Nephron progenitor cell (in vitro differentiated cells): ENCODE measurements at regions not wholly inside any gene's neighbourhood (a gene's known extent, or its start where the extent isn't known, plus 50 kb on each side); places are given as distances from the start of the nearest gene placed in this dataset.
"Not testable (repeated sequence)": the region's sequence is repeated elsewhere in the genome, so short reads cannot be mapped to it uniquely, and the experiment has no call there.

Source experiments
- DNase-seq: peaks from one replicate; pipeline ENCODE4 v3.0.0; 2021
- H3K27ac Mint-ChIP-seq: 2 replicates; pipeline ENCODE4 v1.8.0; 2021; ENCODE audit warnings: mild to moderate bottlenecking, moderate library complexity, mixed read lengths
- H3K27me3 Mint-ChIP-seq: 2 replicates; pipeline ENCODE4 v1.8.0; 2021; ENCODE audit warnings: mild to moderate bottlenecking, low read depth, mixed read lengths; ENCODE audit not compliant: poor library complexity
- H3K36me3 Mint-ChIP-seq: 2 replicates; pipeline ENCODE4 v1.8.0; 2021; ENCODE audit warnings: low read depth, mixed read lengths
- H3K4me1 Mint-ChIP-seq: 2 replicates; pipeline ENCODE4 v1.8.0; 2021; ENCODE audit warnings: mixed read lengths
- H3K4me3 Mint-ChIP-seq: 2 replicates; pipeline ENCODE4 v1.8.0; 2021; ENCODE audit warnings: mild to moderate bottlenecking, moderate library complexity, mixed read lengths
- H3K9me3 Mint-ChIP-seq: 2 replicates; pipeline ENCODE4 v1.8.0; 2021; ENCODE audit warnings: mild to moderate bottlenecking, moderate library complexity, mixed read lengths
- TF ChIP-seq, protein P1 (sequence below): fragments of 200-600 bp; sonication (generic); IDR thresholded peaks from 2 replicates; pipeline ENCODE4 v1.5.0; 2021; ENCODE audit warnings: antibody characterized with exemption

DNA sequence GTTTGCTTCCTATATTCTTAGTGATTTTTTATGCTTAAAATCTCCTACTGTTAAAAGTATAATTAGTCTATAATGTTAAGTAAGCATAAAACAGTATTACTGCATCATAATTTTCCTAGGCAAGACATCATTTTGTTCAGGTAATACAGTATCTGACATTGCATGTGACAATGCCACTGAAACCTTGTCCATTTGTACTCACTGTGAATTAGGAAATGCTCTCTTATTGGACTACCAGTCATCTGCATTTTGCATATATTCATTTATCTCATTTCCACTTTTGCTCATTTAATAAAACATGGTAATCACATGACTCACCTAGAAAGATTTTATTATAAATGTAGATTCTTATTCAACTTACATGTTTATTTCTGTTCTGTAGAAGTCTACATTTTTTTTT, 379.1 kb downstream of the ETV1 start:
- H3K4me1 Mint-ChIP-seq = no peaks in the 10 kb centered on the region
- no peak for DNase-seq
- H3K9me3 Mint-ChIP-seq = peaks cover 15% of the 10 kb centered on the region
- TF ChIP-seq, protein P1, sequence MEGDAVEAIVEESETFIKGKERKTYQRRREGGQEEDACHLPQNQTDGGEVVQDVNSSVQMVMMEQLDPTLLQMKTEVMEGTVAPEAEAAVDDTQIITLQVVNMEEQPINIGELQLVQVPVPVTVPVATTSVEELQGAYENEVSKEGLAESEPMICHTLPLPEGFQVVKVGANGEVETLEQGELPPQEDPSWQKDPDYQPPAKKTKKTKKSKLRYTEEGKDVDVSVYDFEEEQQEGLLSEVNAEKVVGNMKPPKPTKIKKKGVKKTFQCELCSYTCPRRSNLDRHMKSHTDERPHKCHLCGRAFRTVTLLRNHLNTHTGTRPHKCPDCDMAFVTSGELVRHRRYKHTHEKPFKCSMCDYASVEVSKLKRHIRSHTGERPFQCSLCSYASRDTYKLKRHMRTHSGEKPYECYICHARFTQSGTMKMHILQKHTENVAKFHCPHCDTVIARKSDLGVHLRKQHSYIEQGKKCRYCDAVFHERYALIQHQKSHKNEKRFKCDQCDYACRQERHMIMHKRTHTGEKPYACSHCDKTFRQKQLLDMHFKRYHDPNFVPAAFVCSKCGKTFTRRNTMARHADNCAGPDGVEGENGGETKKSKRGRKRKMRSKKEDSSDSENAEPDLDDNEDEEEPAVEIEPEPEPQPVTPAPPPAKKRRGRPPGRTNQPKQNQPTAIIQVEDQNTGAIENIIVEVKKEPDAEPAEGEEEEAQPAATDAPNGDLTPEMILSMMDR = no peak
- no peak overlapping the region for H3K27ac Mint-ChIP-seq
- no peaks in the 10 kb centered on the region for H3K27me3 Mint-ChIP-seq
- H3K4me3 Mint-ChIP-seq = no peak overlapping the region
- H3K36me3 Mint-ChIP-seq = peaks cover 5% of the 10 kb centered on the region

DNA sequence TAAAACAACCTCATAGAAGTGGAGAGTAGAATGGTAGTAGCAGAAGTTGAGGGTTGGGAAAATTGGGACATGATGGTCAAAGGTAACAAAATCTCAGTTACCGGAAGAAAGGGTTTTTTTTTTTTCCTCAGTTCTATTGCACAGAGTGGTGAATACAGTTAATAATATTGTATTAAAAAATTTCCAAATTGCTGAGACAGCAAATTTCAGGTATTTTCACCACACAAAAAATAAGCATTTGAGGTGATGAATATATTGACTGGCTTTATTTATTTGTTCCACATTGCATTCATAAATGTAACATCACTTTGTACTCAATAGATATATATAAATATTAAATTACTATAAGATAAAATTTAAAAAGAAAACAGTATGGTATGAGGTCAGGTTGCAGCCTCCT, 373.8 kb downstream of the ETV1 start:
- DNase-seq = no peak
- Mint-ChIP-seq H3K4me3 (no peak overlapping the region), H3K27me3 (no peaks in the 10 kb centered on the region), H3K9me3 (no peaks in the 10 kb centered on the region), H3K4me1 (no peaks in the 10 kb centered on the region), H3K36me3 (no peaks in the 10 kb centered on the region), H3K27ac (no peak overlapping the region)
- TF ChIP-seq, protein P1 = no peak

DNA sequence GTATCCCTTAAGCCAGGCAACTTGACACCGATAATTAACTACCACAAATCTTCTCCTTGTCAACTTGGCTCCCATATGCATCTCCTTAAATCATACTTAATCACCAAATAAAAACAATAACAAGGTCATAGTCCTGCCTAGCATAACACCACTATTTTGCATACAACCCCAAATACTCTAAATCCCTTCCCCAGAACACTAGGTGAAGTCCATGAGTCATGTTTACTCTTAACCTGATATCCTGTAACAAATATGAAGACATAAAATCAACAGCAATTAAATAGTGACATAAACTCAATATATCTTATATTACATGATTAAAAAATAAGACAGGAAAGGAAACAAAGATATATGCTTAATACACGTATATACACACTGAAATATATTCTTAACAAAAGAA, 362.0 kb downstream of the ETV1 start:
- Mint-ChIP-seq H3K9me3 (no peaks in the 10 kb centered on the region), H3K36me3 (no peaks in the 10 kb centered on the region), H3K27me3 (no peaks in the 10 kb centered on the region), H3K27ac (peak overlapping the region; percentile 6), H3K4me3 (no peak overlapping the region), H3K4me1 (no peaks in the 10 kb centered on the region)
- DNase-seq = no peak
- TF ChIP-seq, protein P1 = no peak

DNA sequence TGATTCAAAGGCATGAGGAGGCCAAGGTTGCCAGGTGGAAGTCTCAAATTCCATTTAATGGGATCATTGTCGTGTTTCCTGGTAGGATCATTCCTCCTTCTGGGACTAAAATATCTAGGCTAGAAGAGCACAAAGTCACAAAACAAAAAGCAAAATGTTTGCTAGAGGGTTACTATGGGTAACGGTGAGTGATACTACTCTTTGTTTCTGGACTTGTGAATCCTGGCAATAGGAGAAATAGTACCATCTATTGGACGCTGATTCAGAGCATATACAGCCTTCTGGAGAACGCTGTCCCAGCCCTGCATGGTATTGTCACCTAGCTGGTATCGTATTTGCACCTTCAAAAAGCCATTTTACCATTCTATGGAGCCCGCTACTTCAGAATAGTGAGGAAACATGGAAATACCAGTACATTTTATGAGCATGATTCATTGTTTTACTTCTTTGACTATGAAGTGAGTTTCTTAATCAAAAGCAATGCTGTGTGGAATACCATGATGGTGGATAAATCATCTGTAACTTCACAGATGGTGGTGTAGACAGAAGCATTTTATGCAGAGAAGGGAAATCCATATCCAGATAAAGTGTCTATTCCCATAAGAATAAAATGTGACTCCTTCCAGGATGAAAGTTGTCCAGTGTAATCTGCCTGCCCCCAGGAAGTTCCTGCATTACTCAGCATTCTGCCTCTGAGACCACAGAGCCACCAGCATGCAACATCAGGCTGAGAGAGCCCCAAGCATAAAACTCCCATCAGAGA, 361.0 kb downstream of the ETV1 start:
- DNase-seq = no peak
- no peaks in the 10 kb centered on the region for H3K36me3 Mint-ChIP-seq
- no peaks in the 10 kb centered on the region for H3K9me3 Mint-ChIP-seq
- H3K4me1 Mint-ChIP-seq = no peaks in the 10 kb centered on the region
- H3K27ac Mint-ChIP-seq = no peak overlapping the region
- no peaks in the 10 kb centered on the region for H3K27me3 Mint-ChIP-seq
- no peak overlapping the region for H3K4me3 Mint-ChIP-seq
- TF ChIP-seq, protein P1 = no peak

DNA sequence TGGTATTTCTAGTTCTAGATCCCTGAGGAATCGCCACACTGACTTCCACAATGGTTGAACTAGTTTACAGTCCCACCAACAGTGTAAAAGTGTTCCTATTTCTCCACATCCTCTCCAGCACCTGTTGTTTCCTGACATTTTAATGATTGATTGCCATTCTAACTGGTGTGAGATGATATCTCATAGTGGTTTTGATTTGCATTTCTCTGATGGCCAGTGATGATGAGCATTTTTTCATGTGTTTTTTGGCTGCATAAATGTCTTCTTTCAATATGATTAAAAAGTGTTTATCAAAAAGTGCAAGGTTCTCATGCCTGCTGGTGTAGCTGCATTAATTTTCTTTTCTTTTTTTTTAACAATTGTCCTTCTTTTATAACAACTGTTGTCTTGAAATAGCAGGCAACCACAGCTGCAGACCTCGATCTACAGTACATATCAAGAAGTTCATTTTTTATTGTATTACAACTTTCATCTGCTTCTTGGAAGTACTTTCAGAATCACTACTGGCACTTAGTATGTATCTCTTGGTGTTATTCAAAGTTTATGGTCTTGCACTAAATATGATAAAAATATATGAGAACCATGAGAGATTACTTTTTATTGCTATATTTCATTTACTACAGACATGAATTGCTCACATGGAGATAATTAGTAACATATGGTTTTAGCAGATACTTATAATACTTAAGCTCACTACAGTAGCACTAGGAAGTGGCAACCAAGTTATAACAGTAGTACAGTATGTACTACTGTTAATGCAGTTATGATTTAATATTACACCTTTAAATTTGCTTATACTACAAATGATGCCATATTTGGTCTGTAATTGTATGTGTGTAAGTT, 358.0 kb downstream of the ETV1 start:
- H3K4me3 Mint-ChIP-seq, H3K27me3 Mint-ChIP-seq, DNase-seq, H3K36me3 Mint-ChIP-seq, H3K9me3 Mint-ChIP-seq, H3K27ac Mint-ChIP-seq, H3K4me1 Mint-ChIP-seq: not testable (repeated sequence)

DNA sequence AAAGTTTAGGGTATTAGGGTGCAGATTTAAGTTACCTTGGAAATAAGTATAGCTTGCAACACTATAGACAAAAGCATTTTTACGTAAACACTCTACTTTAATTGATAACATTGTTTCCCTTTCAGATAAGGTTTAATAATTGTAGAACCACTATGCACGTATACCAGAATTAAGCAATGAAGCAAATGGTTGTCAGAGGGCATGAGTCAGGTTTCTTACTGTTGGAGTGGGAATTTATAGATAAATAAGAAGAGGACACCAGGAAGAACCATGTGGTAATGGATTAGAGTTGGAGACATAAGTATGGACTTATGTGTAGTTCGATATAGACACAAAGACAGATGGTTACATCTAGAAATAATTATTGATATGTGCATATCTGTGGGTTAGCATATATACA, 355.6 kb downstream of the ETV1 start:
- Mint-ChIP-seq H3K4me1 (no peaks in the 10 kb centered on the region), H3K9me3 (no peaks in the 10 kb centered on the region), H3K27ac (no peak overlapping the region), H3K4me3 (no peak overlapping the region), H3K27me3 (no peaks in the 10 kb centered on the region), H3K36me3 (no peaks in the 10 kb centered on the region)
- TF ChIP-seq, protein P1 = no peak
- DNase-seq = no peak
